HG03280 (cell line): ENCODE measurements at regions not wholly inside any gene's neighbourhood (a gene's known extent, or its start where the extent isn't known, plus 50 kb on each side); places are given as distances from the start of the nearest gene placed in this dataset.
"Not testable (repeated sequence)": the region's sequence is repeated elsewhere in the genome, so short reads cannot be mapped to it uniquely, and the experiment has no call there.

Source experiments
- ATAC-seq: cut with Tn5 transposase; IDR thresholded peaks from one replicate; pipeline ENCODE4 v1.9.1; 2021; ENCODE audit warnings: mild to moderate bottlenecking, moderate library complexity; ENCODE audit not compliant: unreplicated experiment

DNA sequence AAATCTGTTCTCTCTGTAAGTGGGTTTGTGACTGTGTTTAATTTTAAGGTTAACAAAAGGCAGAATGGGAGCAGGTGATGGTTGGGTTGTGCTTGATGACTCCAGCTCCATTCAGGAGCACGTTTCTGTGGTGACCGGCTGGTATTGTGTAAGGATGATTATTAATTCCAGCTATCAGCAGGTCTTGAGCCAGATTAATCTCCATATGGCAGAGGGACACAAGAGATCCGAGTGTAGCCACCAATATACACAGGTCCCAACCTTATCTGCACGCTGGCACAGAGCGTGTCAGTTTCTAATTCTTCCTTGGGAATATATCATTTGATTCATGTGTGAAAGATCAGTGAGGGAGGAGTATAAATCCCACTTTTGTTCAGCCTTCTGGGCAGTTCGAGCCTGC is 199.0 kb upstream of the DCC start:
- no peak for ATAC-seq

DNA sequence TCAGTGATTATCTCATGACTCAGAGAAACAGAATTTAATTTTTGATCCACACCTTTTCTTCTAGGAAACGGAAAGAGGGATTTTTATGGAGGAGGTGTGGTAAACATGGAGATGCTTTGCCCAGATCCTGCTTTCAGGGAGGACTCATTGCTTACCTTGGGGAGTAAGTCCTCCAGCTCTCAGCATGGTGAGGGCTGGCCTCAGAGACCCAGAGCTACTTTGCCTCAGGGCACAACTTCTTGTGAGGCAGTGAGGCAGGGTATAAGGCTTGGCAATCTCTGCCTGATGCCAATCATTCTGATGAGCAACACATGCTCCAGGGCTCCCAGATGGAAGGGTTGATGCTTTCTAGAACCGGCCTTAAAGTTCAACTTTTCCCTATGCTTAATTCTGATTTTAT is 189.9 kb upstream of the DCC start:
- ATAC-seq = no peak

DNA sequence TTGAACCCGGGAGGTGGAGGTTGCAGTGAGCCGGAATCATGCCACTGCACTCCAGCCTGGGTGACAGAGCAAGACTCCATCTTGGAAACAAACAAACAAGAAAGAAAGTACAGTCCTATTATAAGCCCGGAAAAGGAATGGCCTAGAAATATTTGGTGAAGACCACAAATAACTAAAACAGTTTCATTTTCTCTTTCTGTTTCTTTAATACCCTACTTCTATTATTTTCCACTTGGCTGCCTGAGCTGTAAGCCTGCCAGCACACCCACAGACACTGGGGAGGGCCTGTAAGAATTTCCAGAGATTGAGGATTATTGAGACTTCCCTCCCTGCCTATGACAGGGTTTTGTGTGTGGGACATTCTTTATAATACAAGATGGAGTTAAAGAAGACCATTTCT is 188.0 kb upstream of the DCC start:
- no peak for ATAC-seq

DNA sequence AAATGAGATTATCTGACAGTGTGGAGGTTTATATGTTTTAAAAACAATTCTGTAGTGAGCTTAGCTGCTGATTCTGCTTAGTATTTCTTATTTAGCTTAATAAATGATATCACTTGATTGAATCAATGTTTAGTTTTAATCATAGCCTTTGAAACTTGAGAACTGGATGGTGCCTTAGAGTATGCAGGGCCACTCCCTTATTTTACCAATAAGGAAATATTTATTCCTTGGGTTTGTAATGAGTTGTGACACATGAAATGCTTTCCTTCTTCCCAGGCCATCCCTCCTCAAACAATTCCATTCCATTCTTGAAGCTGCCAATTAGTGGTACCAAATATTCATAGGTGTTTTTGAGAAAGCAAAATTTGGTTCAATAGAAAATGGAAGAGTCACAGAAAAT is 183.8 kb upstream of the DCC start:
- no peak for ATAC-seq

DNA sequence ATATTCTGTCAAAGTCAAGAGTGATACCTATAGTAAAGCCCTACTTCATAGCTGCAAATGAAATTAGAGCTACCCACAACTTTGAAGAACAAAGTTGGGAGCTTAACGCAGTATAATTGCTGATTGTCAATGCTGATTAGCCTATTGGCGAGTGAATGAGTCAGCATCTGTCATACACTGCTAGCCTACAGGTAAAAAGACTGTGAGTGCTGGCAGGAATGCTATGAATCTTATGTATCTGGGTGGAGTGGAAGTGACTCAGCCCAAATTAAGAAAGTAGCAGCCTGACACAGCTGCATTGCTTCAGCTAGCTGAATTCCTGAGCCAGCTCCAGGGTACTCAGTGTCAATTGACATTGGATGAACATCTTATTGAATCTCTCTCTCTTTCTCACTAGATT is 179.4 kb upstream of the DCC start:
- ATAC-seq = no peak

DNA sequence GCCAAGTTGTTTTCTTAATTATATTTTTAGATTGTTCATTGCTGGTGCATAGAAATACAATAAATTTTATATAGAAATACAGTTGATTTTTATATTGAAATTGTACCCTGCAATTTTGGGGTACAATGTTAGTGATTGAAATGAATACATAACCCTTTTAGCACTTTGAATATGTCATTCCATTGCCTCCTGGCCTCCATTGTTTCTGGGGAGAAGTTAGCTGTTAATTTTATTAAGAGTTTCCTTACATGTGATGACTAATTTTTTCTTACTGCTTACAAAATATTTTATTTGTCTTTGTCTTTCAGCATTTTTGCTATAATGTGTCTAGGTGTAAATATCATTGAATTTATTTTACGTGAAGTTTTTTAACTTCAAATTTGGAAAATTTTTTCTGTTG is 176.5 kb upstream of the DCC start:
- ATAC-seq = no peak

DNA sequence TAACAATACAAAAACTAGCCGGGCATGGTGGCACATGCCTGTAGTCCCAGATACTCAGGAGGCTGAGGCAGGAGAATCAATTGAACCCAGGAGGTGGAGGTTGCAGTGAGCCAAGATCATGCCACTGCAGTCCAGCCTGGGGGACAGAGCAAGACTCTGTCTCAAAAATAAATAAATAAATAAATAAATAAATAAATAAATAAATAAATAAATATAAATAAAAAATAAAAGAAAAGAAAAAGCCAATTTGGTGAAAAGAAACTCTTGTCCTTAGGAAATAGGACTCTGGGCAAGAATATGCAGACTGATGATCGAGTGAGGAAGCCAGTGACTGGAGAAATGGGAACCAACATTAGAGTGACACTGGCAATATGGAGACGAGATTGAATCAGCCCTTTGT is 171.9 kb upstream of the DCC start:
- ATAC-seq = not testable (repeated sequence)

DNA sequence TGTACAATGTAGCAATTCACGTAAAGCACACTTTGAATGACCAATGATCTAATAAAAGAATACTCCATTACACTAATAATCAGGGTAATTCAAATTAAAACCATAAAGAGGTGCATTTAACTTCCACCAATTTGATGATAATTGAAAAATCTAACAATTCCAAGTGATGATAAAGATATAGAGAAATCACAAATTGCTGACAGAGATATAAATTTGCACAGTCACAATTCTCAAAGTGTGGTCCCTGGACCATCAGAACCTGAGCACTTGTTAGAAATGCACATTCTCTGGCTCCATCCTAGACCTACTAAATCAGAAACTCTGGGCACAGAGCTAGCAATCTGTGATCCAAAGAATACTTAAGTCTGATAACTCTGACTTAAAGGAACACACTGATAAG is 165.8 kb upstream of the DCC start:
- ATAC-seq = no peak

DNA sequence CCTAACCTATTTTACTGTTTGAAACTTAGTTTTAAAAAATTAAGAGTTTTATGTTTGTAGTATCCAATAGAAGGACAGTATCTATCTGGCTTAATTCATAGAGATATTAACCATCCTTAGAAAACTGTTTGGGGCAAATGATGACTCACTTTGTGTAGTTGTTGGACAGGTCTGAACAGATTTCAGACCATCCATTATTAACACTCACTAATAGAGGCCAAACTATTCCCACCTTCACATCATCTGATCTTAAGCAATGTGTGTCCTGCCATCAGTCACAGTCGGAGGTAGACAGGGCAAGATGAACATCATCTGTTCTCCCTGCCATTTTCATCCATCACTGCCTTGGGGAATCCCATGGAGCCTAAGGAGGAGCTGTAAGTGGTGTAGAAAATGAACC is 164.6 kb upstream of the DCC start:
- no peak for ATAC-seq

DNA sequence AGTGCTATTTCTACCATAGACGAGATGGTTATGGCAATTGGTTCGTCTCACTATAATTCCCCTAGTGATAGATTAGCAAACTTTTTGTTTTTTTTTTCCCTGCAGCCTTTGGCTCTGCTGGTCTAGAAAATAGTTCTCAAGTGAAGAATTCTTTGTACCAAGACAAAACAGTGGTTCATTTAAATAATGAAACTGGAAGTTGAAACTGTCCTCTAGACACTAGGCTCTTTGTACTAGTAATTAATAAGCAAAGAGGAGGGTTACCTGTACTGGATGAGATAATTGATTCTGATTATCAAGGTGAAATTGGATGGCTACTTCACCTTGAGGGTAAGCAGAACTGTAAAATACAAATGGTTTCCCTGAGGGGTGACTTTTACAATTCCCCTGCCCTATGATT is 156.9 kb upstream of the DCC start:
- no peak for ATAC-seq

DNA sequence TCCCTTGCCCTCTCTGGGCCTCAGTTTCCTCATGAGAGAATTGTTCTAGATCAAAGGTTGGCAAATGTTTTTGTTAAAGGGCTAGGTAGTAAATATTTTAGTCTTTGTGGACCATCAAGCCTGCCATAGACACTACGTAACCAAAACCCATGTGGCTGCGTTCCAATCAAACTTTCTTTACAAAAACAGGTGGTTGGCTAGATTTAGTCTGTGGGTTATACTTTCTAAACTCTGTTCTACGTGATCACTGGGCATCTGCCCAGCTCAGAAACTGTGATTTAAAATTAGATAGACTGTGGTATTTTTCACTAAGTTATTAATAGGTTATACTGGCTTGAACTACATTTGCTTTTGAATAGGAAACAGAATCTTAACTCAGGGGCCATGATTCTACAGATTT is 149.8 kb upstream of the DCC start:
- no peak for ATAC-seq

DNA sequence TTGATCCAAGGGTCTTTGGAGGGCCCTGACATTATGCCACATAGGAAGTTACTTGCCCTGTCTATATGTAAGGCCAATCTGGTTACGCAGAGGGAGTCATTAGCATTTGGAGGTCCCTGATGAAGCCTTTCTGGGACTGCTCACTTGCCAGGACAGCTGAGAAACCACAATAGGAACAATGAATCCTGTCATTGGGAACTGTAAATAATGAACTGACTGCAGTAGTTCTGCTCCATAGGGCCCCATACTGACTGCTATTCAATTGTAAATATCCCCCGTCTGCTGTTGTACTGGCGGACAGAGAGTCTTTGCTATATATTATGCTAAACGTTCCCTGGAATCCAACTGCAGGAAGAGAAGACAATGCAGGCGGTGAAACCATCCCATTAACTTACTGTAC is 149.4 kb upstream of the DCC start:
- ATAC-seq = no peak

DNA sequence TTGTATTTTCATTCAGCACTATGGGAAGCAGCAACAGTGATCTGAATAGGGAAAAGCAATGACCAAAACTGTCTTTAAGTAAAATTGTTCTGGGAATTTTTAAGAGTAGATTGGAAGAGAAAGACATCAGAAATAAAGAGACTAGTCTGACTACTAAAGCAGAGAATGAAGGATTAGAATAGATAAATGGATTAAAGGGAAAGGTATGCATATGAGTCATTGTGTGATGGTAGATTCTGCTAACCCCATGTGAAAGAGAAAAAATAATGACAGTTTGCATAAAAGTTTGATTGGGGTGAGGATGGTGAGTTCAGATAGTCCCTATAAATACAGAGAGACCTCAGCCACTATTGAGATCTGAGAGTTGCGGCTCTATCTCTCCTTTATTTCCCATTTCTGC is 139.6 kb upstream of the DCC start:
- ATAC-seq = no peak

DNA sequence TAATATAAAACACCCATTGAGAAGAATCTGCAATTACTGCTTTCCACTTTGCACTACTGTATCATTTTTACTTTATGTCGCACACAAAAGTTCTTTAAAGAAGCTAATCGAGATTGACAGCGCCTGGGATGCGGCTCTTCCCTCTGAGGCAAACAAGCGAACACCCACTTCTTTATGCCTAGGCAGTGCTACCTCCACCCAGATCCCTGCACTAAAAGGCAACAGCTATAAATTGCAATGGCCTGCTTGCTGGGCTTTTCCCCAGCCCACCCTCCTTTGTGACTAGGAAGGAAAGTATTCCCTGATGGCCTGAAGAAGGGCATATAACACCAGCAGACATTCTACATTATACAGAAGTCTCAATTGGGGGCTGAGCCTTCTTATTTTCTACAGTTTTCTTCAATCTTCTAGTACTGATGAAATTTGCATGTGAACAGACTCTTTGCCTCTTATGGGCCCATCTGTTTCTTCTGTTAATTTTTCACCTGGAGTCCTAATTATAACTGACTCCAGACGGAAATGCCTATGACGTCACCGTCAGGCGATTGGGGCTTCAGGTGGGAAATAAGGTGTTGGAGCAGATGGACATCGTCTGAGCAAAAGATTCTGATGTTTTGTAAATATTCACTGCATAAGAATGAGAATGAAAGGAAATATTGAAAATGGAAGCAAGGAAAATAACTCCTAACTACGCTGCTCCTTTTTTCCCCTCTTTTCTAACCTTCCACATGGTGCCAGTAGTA is 138.9 kb upstream of the DCC start:
- no peak for ATAC-seq

DNA sequence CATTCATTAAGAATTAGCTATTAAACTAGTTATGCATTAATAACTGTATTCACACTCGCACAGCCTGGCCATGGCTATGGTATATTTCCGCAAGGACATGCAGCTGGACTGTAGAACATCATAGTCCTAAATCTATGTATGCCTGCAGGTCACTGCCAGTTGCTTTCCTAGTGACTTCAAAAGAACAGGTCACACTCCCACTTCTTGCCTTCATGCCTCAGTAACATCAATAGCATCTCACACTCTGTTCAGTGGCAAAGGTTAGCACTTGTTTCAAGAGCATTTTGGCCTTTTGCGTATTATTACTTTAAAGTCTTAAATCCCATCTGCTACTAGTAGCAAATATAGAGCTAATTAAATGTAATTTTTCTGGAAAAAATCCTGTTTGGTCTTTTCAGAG is 131.4 kb upstream of the DCC start:
- no peak for ATAC-seq

DNA sequence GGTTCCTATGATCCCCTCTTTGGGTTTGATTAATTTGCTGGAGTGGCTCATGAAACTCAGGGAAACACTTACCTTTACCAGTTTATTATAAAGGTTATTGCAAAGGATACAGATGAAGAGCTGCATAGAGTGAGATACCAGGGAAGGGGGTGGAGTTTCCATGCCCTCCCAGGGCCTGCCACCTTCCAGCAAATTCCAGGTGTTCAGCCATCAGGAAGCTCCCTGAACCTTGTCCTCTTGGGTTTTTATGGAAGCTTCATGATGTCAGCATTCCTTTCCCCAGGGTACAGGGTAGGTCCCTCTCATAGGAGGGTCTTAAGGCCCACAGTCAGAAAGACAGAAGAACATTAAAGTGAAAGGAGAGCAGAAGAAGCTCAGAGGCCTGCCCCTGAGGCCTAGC is 123.9 kb upstream of the DCC start:
- ATAC-seq = no peak

DNA sequence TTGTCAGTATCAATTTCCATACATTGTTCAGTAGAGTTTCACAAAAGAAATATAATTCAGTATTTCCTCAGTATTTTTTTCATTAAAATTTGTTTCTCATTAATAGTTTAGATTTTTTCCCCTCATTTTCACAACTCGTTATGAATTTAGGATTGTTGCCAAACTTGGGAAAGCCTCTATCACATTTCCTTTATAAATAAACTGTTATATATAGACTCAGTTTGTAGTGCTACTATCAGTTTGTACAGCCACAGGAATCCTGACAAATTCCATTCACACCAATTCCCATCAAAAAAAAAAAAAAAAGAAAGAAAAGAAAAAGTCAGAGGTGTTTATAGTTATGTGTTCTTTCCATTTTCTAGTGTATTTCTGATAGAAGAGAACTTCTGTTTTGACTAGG is 123.3 kb upstream of the DCC start:
- ATAC-seq = no peak

DNA sequence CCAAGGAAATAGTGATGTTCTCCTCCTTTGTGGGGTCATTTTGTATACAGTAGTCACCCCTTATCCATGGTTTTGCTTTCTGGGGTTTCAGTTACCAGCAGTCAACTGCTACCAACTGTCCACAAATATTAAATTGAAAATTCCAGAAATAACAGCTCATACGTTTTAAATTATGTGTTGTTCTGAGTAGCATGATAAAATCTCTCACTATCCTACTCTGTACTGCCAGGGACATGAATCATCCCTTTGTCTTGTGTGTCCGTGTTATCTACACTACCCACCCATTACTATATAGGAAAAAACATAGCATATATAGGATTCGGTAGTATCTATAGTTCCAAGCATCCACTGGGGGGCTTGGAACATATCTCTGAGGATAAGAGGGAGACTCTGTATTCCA is 120.9 kb upstream of the DCC start:
- no peak for ATAC-seq

DNA sequence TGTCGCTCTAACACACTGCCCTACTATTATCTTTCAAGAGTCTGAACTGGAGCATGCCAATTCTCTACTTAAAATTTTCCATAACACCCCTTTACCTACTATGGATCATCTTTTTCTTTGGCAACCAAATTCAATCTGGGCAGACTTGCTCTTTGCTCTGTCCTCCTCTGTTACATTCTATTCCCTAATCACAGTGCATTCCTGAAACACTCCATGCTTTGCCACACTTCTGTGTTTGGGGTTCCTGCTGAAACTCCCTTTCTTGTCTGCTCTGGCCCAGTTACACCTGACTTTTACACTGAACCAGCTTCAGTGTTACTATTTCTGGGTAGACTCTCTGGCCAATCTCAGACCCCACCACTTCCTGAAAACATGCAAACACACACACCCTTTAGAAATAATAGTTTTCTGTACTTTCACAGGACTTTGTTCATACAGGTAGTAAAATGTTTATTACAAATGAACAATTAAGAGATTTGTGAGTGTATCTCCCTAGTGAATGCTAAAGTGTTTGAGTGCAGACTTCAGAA is 119.9 kb upstream of the DCC start:
- ATAC-seq = no peak

DNA sequence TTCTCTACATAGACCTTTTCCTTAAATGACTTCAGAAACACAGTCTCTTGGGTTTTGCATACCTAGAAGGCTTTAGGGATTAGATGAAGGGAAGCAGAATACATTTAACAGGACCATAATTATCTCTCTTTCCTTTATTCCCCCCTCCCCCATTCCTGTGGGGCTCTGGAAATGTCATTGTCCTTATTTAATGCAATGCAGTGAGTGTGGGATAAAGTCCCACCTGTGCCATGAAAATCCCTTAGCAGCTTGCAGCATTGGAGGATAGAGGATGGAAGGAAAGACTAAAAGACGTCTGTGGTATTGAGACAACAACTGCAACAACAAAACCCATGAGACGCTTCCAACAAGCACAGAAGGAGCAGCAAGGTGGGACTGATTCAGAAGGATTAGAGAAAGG is 117.8 kb upstream of the DCC start:
- no peak for ATAC-seq

DNA sequence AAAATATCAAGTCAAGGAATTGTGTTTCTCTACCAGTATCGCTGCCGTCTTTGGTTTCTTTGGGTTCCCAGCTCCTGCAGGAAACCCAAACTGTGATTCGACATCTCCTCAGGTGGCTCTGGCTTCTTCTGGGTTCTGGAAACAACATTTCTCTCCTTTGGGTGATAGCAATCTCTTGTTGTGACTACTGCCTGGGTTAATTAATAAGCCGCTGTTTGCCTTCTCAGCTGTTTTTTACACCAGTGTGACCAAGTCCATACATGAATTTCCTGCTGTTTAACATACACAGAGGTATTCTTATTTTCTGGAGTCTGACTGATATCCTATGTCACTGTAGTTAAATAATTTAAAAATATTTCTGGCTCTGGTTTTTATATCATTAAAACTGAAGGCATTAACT is 112.5 kb upstream of the DCC start:
- no peak for ATAC-seq

DNA sequence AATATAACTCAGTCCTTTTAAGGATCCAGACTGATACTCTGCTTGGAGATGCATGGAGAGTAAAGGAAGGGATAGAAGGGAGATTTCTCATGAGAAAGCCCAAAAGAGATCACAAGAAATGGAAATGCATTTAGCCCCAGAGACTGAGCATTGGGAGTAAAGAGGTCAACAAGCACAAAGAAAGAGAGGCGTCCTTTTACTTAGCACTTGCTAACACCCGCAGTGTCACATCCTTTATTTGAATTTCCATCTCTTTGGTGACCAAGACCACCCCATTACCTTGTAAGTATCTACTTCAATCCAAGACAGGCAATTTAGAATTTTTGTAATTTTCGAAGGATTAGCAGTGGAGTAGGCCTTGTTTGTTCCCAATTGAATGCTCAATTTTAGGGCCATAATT is 111.8 kb upstream of the DCC start:
- ATAC-seq = no peak

DNA sequence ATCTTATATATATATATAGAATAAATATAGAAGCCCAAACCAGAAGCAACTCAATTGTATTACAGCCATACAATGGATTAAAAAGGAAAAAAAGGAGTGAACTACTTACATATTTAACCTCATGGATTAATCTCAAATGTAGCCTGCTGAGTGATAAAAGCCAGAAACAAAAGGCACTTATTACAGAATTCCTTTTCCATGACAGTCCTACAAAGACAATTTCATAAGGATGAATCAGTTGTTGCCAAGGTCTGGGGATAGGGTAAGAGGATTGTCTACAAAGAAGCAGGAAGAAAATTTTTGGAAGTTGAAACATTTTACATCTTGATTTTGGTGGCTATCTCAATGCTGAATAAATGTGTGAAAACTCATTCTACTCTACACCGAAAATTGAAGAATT is 103.9 kb upstream of the DCC start:
- ATAC-seq = no peak
